ENCODE measurements at regions not wholly inside any gene's neighbourhood (a gene's known extent, or its start where the extent isn't known, plus 50 kb on each side); places are given as distances from the start of the nearest gene placed in this dataset.

- TF ChIP-seq CTCF (conservative IDR thresholded peaks at IDR 0.05; ENCODE audit: low read length) = no peak
- no peak for TF ChIP-seq EZH2phosphoT487 (IDR thresholded peaks at IDR 0.05; ENCODE audit: borderline replicate concordance, low read depth, low read length)
These were observed 1485.2 kb upstream of the PIK3C3 start for GRCh38 chr18:40469851-40470250.
